H1 (cell line): ENCODE measurements at regions not wholly inside any gene's neighbourhood (a gene's known extent, or its start where the extent isn't known, plus 50 kb on each side); places are given as distances from the start of the nearest gene placed in this dataset.

Experiments used
- CTCF ChIA-PET: fragments of 300-600 bp; sonication (Branson Sonifier 250); formaldehyde crosslinking; loops from one replicate; lab custom pipeline; 2021; ENCODE audit not compliant: partially characterized antibody; lab: Charles Lee
- POLR2A ChIA-PET: fragments of 300-600 bp; sonication (Branson Sonifier 250); formaldehyde crosslinking; loops from one replicate; lab custom pipeline; 2021; ENCODE audit warnings: inconsistent platforms; ENCODE audit not compliant: partially characterized antibody; lab: Charles Lee
- DNase-seq, 2 experiments: peaks; one replicate each; pipeline versions ENCODE4 v3.0.0 to v3.0.0-alpha.2; 2010 to 2022; ENCODE audit warnings: low spot score in 2 of 2, low read depth in 1 of 2, mixed read lengths in 1 of 2
- FAIRE-seq: peaks from 2 replicates; lab custom pipeline; 2011; peaks lifted over from hg19 to GRCh38; lab: Jason Lieb, UNC
- H2AFZ ChIP-seq: 2 replicates; pipeline ENCODE4 v1.8.1; 2012; ENCODE audit warnings: low read length, inconsistent platforms
- H2AK5ac ChIP-seq: 2 replicates; pipeline ENCODE4 v1.6.1; 2013; ENCODE audit warnings: low read depth, low read length
- H2BK120ac ChIP-seq: replicated peaks from 2 replicates; pipeline ENCODE3; 2013; ENCODE audit warnings: low read depth, low read length, inconsistent platforms
- H2BK12ac ChIP-seq: 2 replicates; pipeline ENCODE4 v1.6.1; 2013; ENCODE audit warnings: low read depth, low read length
- H2BK15ac ChIP-seq: 2 replicates; pipeline ENCODE4 v1.6.1; 2013; ENCODE audit warnings: low read length
- H2BK20ac ChIP-seq: 2 replicates; pipeline ENCODE4 v1.6.1; 2013; ENCODE audit warnings: low read length
- H2BK5ac ChIP-seq: 2 replicates; pipeline ENCODE4 v1.6.1; 2013; ENCODE audit warnings: low read depth, low read length
- H3K14ac ChIP-seq: 2 replicates; pipeline ENCODE4 v1.6.1; 2013; ENCODE audit warnings: inconsistent platforms; ENCODE audit not compliant: insufficient read length
- H3K18ac ChIP-seq: 2 replicates; pipeline ENCODE4 v1.6.1; 2013; ENCODE audit warnings: low read length; ENCODE audit errors: extremely low read depth
- H3K23ac ChIP-seq: 2 replicates; pipeline ENCODE4 v1.6.1; 2013; ENCODE audit warnings: inconsistent platforms; ENCODE audit not compliant: insufficient read length
- H3K23me2 ChIP-seq: 2 replicates; pipeline ENCODE4 v1.6.1; 2013; ENCODE audit warnings: low read depth, low read length
- H3K27ac ChIP-seq: 2 replicates; pipeline ENCODE4 v1.6.1; 2011; ENCODE audit warnings: low read depth, low read length, inconsistent platforms
- H3K27me3 ChIP-seq, 4 experiments: replicated peaks in 1 of 4; 1 replicate in 1 of 4; 2 replicates in 3 of 4; pipeline versions ENCODE4 v1.6.1 to v1.8.1; 2011 to 2013; ENCODE audit warnings: low read length in 3 of 4, mild to moderate bottlenecking in 3 of 4, inconsistent platforms in 2 of 4, mixed read lengths in 2 of 4, moderate library complexity in 1 of 4; ENCODE audit not compliant: control insufficient read depth in 3 of 4, insufficient read depth in 3 of 4; ENCODE audit errors: extremely low read depth in 1 of 4
- H3K36me3 ChIP-seq, 4 experiments: 2 replicates each; pipeline versions ENCODE4 v1.6.1 to v1.8.1; 2011 to 2013; ENCODE audit warnings: mild to moderate bottlenecking in 4 of 4, low read length in 3 of 4, moderate library complexity in 2 of 4, control low read depth in 1 of 4, inconsistent platforms in 1 of 4; ENCODE audit not compliant: insufficient read depth in 4 of 4, control insufficient read depth in 2 of 4
- H3K4ac ChIP-seq: replicated peaks from 2 replicates; pipeline ENCODE3; 2013; ENCODE audit warnings: low read length, low read depth, mixed read lengths, inconsistent platforms; ENCODE audit not compliant: insufficient read length
- H3K4me1 ChIP-seq, 4 experiments: replicated peaks in 1 of 4; 1 replicate in 1 of 4; 2 replicates in 3 of 4; pipeline versions ENCODE4 v1.6.1 to v1.8.1; 2011 to 2013; ENCODE audit warnings: low read length in 3 of 4, inconsistent platforms in 2 of 4, mixed read lengths in 1 of 4; ENCODE audit not compliant: insufficient read depth in 4 of 4, control insufficient read depth in 3 of 4
- H3K4me2 ChIP-seq, 2 experiments: 2 replicates each; pipeline versions ENCODE4 v1.6.1 to v1.8.1; 2011 to 2013; ENCODE audit warnings: low read depth in 2 of 2, low read length in 2 of 2, control low read depth in 1 of 2, inconsistent platforms in 1 of 2, mild to moderate bottlenecking in 1 of 2; ENCODE audit not compliant: insufficient read depth in 1 of 2
- H3K4me3 ChIP-seq, 4 experiments: fragments of 200-600, 300-600 bp in 1 of 4; sonication (generic), shearing (Covaris generic), sonication (Bioruptor Twin) in 1 of 4; 2 replicates each; pipeline versions ENCODE4 v1.5.1 to v1.8.1; 2011 to 2016; ENCODE audit warnings: low read length in 4 of 4, low read depth in 3 of 4, control low read depth in 2 of 4, inconsistent platforms in 2 of 4, mild to moderate bottlenecking in 2 of 4, mixed read lengths in 1 of 4, moderate library complexity in 1 of 4; ENCODE audit not compliant: insufficient read depth in 2 of 4; ENCODE audit errors: extremely low read depth in 1 of 4
- H3K56ac ChIP-seq: replicated peaks from 2 replicates; pipeline ENCODE3; 2013; ENCODE audit warnings: low read depth, mild to moderate bottlenecking, mixed read lengths, low read length, inconsistent platforms; ENCODE audit not compliant: insufficient read length
- H3K79me1 ChIP-seq: 2 replicates; pipeline ENCODE4 v1.6.1; 2013; ENCODE audit warnings: low read depth, low read length, control low read depth
- H3K79me2 ChIP-seq, 2 experiments: 2 replicates each; pipeline versions ENCODE4 v1.6.1 to v1.8.1; 2012 to 2013; ENCODE audit warnings: low read length in 2 of 2, mild to moderate bottlenecking in 2 of 2, inconsistent platforms in 1 of 2; ENCODE audit not compliant: insufficient read depth in 2 of 2, control insufficient read depth in 1 of 2
- H3K9ac ChIP-seq, 4 experiments: replicated peaks in 1 of 4; 1 replicate in 1 of 4; 2 replicates in 3 of 4; pipeline versions ENCODE4 v1.6.1 to v1.8.1; 2011 to 2013; ENCODE audit warnings: low read depth in 3 of 4, low read length in 3 of 4, control low read depth in 2 of 4, mild to moderate bottlenecking in 2 of 4, moderate library complexity in 2 of 4, inconsistent platforms in 1 of 4; ENCODE audit errors: extremely low read depth in 1 of 4
- H3K9me3 ChIP-seq, 2 experiments: 2 replicates each; pipeline versions ENCODE4 v1.6.1 to v1.8.1; 2012 to 2013; ENCODE audit warnings: mild to moderate bottlenecking in 2 of 2, moderate library complexity in 2 of 2, control low read depth in 1 of 2, inconsistent platforms in 1 of 2, low read depth in 1 of 2, low read length in 1 of 2, mixed read lengths in 1 of 2; ENCODE audit not compliant: insufficient read depth in 2 of 2
- H4K20me1 ChIP-seq, 2 experiments: replicated peaks in 1 of 2; 2 replicates each; pipeline versions ENCODE3 to v1.8.1; 2011 to 2013; ENCODE audit warnings: inconsistent platforms in 2 of 2, low read length in 2 of 2, mild to moderate bottlenecking in 1 of 2; ENCODE audit not compliant: insufficient read depth in 2 of 2, control insufficient read depth in 1 of 2
- H4K5ac ChIP-seq: 2 replicates; pipeline ENCODE4 v1.6.1; 2013; ENCODE audit warnings: low read length, low read depth, mixed read lengths, inconsistent platforms; ENCODE audit not compliant: insufficient read length
- H4K8ac ChIP-seq: 2 replicates; pipeline ENCODE4 v1.8.0; 2013; ENCODE audit warnings: mild to moderate bottlenecking, moderate library complexity, low read length, inconsistent platforms; ENCODE audit not compliant: insufficient read depth; ENCODE audit errors: extremely low read depth
- H4K91ac ChIP-seq: replicated peaks from 2 replicates; pipeline ENCODE3; 2013; ENCODE audit warnings: low read length, mixed read lengths, inconsistent platforms; ENCODE audit not compliant: insufficient read length
- BACH1 ChIP-seq: IDR thresholded peaks from 2 replicates; pipeline ENCODE4 v1.6.1; 2012; ENCODE audit warnings: low read length, improper control_type of control experiment
- CBX5 ChIP-seq: fragments of 300-800, 300-1000 bp; sonication (generic); IDR thresholded peaks from 2 replicates; pipeline ENCODE4 v1.7.1; 2016; ENCODE audit warnings: antibody characterized with exemption, low read length, low read depth
- CBX8 ChIP-seq: fragments of 300-800, 300-1000 bp; sonication (generic); IDR thresholded peaks from 2 replicates; pipeline ENCODE4 v1.7.1; 2016; ENCODE audit warnings: low read depth, low read length, borderline replicate concordance
- CEBPB ChIP-seq: IDR thresholded peaks from 2 replicates; pipeline ENCODE4 v1.6.1; 2012; ENCODE audit warnings: low read depth, low read length
- JUN ChIP-seq: IDR thresholded peaks from 2 replicates; pipeline ENCODE4 v1.6.1; 2011; ENCODE audit warnings: low read depth, mild to moderate bottlenecking, improper control_type of control experiment, low read length
- RXRA ChIP-seq: IDR thresholded peaks from 2 replicates; pipeline ENCODE4 v1.6.1; 2011; ENCODE audit warnings: low read depth, mild to moderate bottlenecking, low read length, moderate library complexity; ENCODE audit not compliant: insufficient read depth
- SAP30 ChIP-seq: fragments of 300-600 bp; sonication (generic); IDR thresholded peaks from 2 replicates; pipeline ENCODE4 v1.7.1; 2012; ENCODE audit warnings: low read length, moderate library complexity, mild to moderate bottlenecking, inconsistent platforms; ENCODE audit not compliant: insufficient read depth, insufficient replicate concordance
- SP1 ChIP-seq: IDR thresholded peaks from 2 replicates; pipeline ENCODE4 v1.6.1; 2011; ENCODE audit warnings: low read depth, low read length
- ZNF274 ChIP-seq: IDR thresholded peaks from 2 replicates; pipeline ENCODE4 v1.7.0; 2012; ENCODE audit warnings: low read length, borderline replicate concordance; ENCODE audit errors: extremely low read depth
- WGBS, 2 experiments: shearing (Covaris generic) in 1 of 2; methylation state at CpG; one replicate each; pipeline versions ENCODE4 v1.1.6 to v1.1.7; 2013 to 2015; ENCODE audit warnings: low lambda C conversion rate in 2 of 2, mixed read lengths in 2 of 2, inconsistent platforms in 1 of 2, low coverage in 1 of 2, missing lambda C conversion rate in 1 of 2; ENCODE audit not compliant: insufficient replicate concordance in 2 of 2, insufficient coverage in 1 of 2, insufficient read length in 1 of 2; ENCODE audit errors: extremely low coverage in 1 of 2, missing lambda C conversion rate in 1 of 2; 5-methylcytosine and 5-hydroxymethylcytosine counted together
- TF ChIP-seq, protein P1 (sequence below): IDR thresholded peaks from 2 replicates; pipeline ENCODE4 v1.6.1; 2012; ENCODE audit warnings: low read length, inconsistent platforms
- TF ChIP-seq, protein P2 (sequence below): IDR thresholded peaks from 2 replicates; pipeline ENCODE4 v1.6.1; 2011; ENCODE audit warnings: low read length, improper control_type of control experiment

DNA sequence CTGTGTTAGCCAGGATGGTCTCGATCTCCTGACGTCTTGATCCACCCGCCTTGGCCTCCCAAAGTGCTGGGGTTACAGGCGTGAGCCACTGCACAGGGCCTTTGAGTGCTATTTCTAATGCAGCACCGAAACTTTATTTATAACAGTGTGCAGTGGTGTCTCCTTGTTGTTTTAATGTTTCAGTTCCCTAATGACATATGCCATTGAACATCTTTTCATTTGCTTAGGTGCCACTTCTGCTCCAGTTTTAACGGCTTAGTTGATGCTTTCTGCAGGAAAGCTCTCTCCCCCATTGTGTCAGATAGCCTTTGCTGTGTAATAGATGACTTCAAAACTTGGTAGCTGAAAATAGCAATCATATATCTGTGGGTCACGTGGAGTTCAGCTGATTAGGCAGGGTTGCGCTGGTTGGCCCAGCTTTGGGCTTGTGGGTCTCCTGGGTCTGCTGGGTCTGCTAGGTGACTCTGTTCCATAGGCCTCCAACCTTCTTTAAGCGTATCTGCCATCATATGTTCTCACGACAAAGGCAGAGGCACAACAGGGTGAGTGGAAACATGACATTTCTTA, 76.4 kb upstream of the SHISA3 start:
- FAIRE-seq (no peak), DNase-seq (no peak)
- Histone ChIP-seq H4K20me1 (no peaks in the 10 kb centered on the region), H3K56ac (no peak overlapping the region), H2BK15ac (no peak overlapping the region), H3K14ac (no peak overlapping the region), H3K27ac (no peak overlapping the region), H3K4me3 (no peak overlapping the region), H4K91ac (no peak overlapping the region), H3K23me2 (no peaks in the 10 kb centered on the region), H3K9ac (no peak overlapping the region), H2AFZ (no peak overlapping the region), H3K27me3 (no peaks in the 10 kb centered on the region), H3K36me3 (peaks cover 0 to 6% (median 2%) of the 10 kb centered on the region in 4 experiments; a peak in 3 of 8 replicates), H2BK120ac (no peak overlapping the region), H4K5ac (no peak overlapping the region), H3K4me2 (no peak overlapping the region), H3K18ac (no peak overlapping the region), H3K4me1 (no peaks in the 10 kb centered on the region; a peak in 1 of 7 replicates), H3K23ac (no peak overlapping the region), H2BK12ac (no peak overlapping the region), H3K79me1 (no peaks in the 10 kb centered on the region), H2AK5ac (no peak overlapping the region), H3K9me3 (peaks cover 2 to 3% of the 10 kb centered on the region in 2 experiments; a peak in 1 of 4 replicates), H2BK5ac (no peak overlapping the region), H4K8ac (no peak overlapping the region; the same call in 1 of the 2 replicates), H3K79me2 (no peaks in the 10 kb centered on the region), H3K4ac (peak overlapping the region; percentile 22), H2BK20ac (no peak overlapping the region)
- CTCF ChIA-PET: interaction anchor here (0.6 to 0.7 kb wide), 2 partner anchors 13 to 62 kb away, joined by 3 to 4 read pairs; no protein-coding TSS in a partner anchor
- POLR2A ChIA-PET: interaction anchor here (0.7 kb wide), 1 partner anchor 465 kb away, joined by 3 read pairs; no protein-coding TSS in a partner anchor
- WGBS, 2 experiments: 83% methylated on average over 10 of the region's 10 CpGs; no CpG with 5 or more reads in 1 of the 2 experiments
- no peak for TF ChIP-seq CBX5
- no peak for TF ChIP-seq ZNF274
- no peak for TF ChIP-seq SAP30
- TF ChIP-seq SP1: no peak
- TF ChIP-seq CEBPB: no peak
- TF ChIP-seq, protein P1, sequence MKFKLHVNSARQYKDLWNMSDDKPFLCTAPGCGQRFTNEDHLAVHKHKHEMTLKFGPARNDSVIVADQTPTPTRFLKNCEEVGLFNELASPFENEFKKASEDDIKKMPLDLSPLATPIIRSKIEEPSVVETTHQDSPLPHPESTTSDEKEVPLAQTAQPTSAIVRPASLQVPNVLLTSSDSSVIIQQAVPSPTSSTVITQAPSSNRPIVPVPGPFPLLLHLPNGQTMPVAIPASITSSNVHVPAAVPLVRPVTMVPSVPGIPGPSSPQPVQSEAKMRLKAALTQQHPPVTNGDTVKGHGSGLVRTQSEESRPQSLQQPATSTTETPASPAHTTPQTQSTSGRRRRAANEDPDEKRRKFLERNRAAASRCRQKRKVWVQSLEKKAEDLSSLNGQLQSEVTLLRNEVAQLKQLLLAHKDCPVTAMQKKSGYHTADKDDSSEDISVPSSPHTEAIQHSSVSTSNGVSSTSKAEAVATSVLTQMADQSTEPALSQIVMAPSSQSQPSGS: no peak
- TF ChIP-seq, protein P2, sequence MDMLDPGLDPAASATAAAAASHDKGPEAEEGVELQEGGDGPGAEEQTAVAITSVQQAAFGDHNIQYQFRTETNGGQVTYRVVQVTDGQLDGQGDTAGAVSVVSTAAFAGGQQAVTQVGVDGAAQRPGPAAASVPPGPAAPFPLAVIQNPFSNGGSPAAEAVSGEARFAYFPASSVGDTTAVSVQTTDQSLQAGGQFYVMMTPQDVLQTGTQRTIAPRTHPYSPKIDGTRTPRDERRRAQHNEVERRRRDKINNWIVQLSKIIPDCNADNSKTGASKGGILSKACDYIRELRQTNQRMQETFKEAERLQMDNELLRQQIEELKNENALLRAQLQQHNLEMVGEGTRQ: no peak
- TF ChIP-seq CBX8: no peak
- no peak for TF ChIP-seq RXRA
- TF ChIP-seq JUN: no peak
- TF ChIP-seq BACH1: no peak
